A673 (cell line): ENCODE measurements at regions not wholly inside any gene's neighbourhood (a gene's known extent, or its start where the extent isn't known, plus 50 kb on each side); places are given as distances from the start of the nearest gene placed in this dataset.

Experiments used
- BruUV-seq: library from RNA; stranded (reverse); fragments of 400-500 nt; replicated peaks from 2 replicates; lab custom pipeline; 2021; lab: Mats Ljungman, UMichigan
- CTCF ChIA-PET: fragments of 300-600 bp; sonication (Branson Sonifier 250); formaldehyde crosslinking; loops from one replicate; lab custom pipeline; 2022; ENCODE audit warnings: antibody characterized with exemption; lab: Charles Lee
- POLR2A ChIA-PET: fragments of 300-600 bp; sonication (Branson Sonifier 250); formaldehyde crosslinking; loops from one replicate; lab custom pipeline; 2022; ENCODE audit warnings: antibody characterized with exemption; ENCODE audit not compliant: low non-redundant PET; lab: Charles Lee
- DNase-seq: peaks from one replicate; pipeline ENCODE4 v3.0.0-alpha.2; 2015; ENCODE audit warnings: low spot score
- H3K27ac ChIP-seq: fragments of 200-600 bp; sonication (generic); 2 replicates; pipeline ENCODE4 v1.5.1; 2016; ENCODE audit warnings: mixed run types, low read depth, mild to moderate bottlenecking, mixed read lengths, antibody characterized with exemption, low read length; ENCODE audit not compliant: poor library complexity, severe bottlenecking
- H3K27me3 ChIP-seq: fragments of 200-600 bp; sonication (generic); replicated peaks from 2 replicates; pipeline ENCODE4 v1.6.1; 2017; ENCODE audit warnings: mixed run types, low read depth, mild to moderate bottlenecking, mixed read lengths, antibody characterized with exemption, low read length; ENCODE audit not compliant: insufficient read depth, poor library complexity
- H3K36me3 ChIP-seq: fragments of 200-600 bp; sonication (generic); 2 replicates; pipeline ENCODE4 v1.6.1; 2016; ENCODE audit warnings: mixed run types, mild to moderate bottlenecking, mixed read lengths, antibody characterized with exemption, low read length; ENCODE audit not compliant: insufficient read depth, poor library complexity, severe bottlenecking
- H3K4me1 ChIP-seq: fragments of 200-600 bp; sonication (generic); 2 replicates; pipeline ENCODE4 v1.6.1; 2017; ENCODE audit warnings: mixed run types, mild to moderate bottlenecking, mixed read lengths, antibody characterized with exemption, low read length; ENCODE audit not compliant: insufficient read depth, poor library complexity, severe bottlenecking
- H3K4me3 ChIP-seq: fragments of 200-600 bp; sonication (generic); 2 replicates; pipeline ENCODE4 v1.5.1; 2016; ENCODE audit warnings: low read depth, mixed run types, mild to moderate bottlenecking, mixed read lengths, low read length; ENCODE audit not compliant: poor library complexity, severe bottlenecking
- H3K9me3 ChIP-seq: fragments of 200-600 bp; sonication (generic); 2 replicates; pipeline ENCODE4 v1.6.1; 2016; ENCODE audit warnings: mixed run types, low read depth, mild to moderate bottlenecking, mixed read lengths, antibody characterized with exemption, low read length; ENCODE audit not compliant: poor library complexity, severe bottlenecking
- CTCF ChIP-seq: fragments of 300-800, 200-600 bp; sonication (generic); conservative IDR thresholded peaks from 2 replicates; pipeline ENCODE4 v1.5.1; 2017; ENCODE audit warnings: low read depth, mild to moderate bottlenecking, antibody characterized with exemption, low read length, moderate library complexity, mixed read lengths
- EZH2 ChIP-seq: fragments of 200-600 bp; sonication (generic); IDR thresholded peaks from 2 replicates; pipeline ENCODE4 v1.6.1; 2017; ENCODE audit warnings: borderline replicate concordance, low read depth, mild to moderate bottlenecking, mixed read lengths, antibody characterized with exemption, low read length; ENCODE audit not compliant: poor library complexity, severe bottlenecking
- intact Hi-C: fragments of 100-400 bp; cut with micrococcal nuclease; formaldehyde crosslinking; loops from one replicate; pipeline ENCODE4 v1.10.0; 2022; ENCODE audit not compliant: unreplicated experiment

- CTCF ChIA-PET, result no interaction called here
- H3K4me1 ChIP-seq, result no peaks in the 10 kb centered on the region
- no peaks in the 10 kb centered on the region for H3K27me3 ChIP-seq
- TF ChIP-seq EZH2 (no peak), CTCF (no peak)
- BruUV-seq, result no TSS peak
- intact Hi-C loops, result no loop called here
- POLR2A ChIA-PET, result no interaction called here
- H3K9me3 ChIP-seq, result no peaks in the 10 kb centered on the region
- no peak for DNase-seq
- no peaks in the 10 kb centered on the region for H3K36me3 ChIP-seq
- H3K27ac ChIP-seq, result no peak overlapping the region
- H3K4me3 ChIP-seq, result no peak overlapping the region
Observed at GRCh38 chr5:26641492-26641891, 396.9 kb downstream of the CDH9 start.

GRCh38 chr5:26625099-26625498, 413.3 kb downstream of the CDH9 start:
- no peaks in the 10 kb centered on the region for H3K27me3 ChIP-seq
- ChIA-PET POLR2A (no interaction called here), CTCF (no interaction called here)
- intact Hi-C loops, result no loop called here
- DNase-seq, result no peak
- H3K4me3 ChIP-seq, result no peak overlapping the region
- BruUV-seq, result no TSS peak
- H3K27ac ChIP-seq, result no peak overlapping the region
- H3K4me1 ChIP-seq, result no peaks in the 10 kb centered on the region
- no peak for TF ChIP-seq CTCF
- no peaks in the 10 kb centered on the region for H3K9me3 ChIP-seq
- no peaks in the 10 kb centered on the region for H3K36me3 ChIP-seq

- TF ChIP-seq CTCF (no peak), EZH2 (no peak)
- no peaks in the 10 kb centered on the region for H3K9me3 ChIP-seq
- no peak overlapping the region for H3K27ac ChIP-seq
- ChIA-PET CTCF (no interaction called here), POLR2A (no interaction called here)
- no peaks in the 10 kb centered on the region for H3K27me3 ChIP-seq
- no peak for DNase-seq
- H3K36me3 ChIP-seq, result no peaks in the 10 kb centered on the region
- H3K4me3 ChIP-seq, result no peak overlapping the region
- H3K4me1 ChIP-seq, result no peaks in the 10 kb centered on the region
- no TSS peak for BruUV-seq
- intact Hi-C loops, result no loop called here
Observed at GRCh38 chr5:26622947-26623346, 415.4 kb downstream of the CDH9 start.
